Epidermal melanocyte (primary cell): ENCODE measurements at regions not wholly inside any gene's neighbourhood (a gene's known extent, or its start where the extent isn't known, plus 50 kb on each side); places are given as distances from the start of the nearest gene placed in this dataset.

Source experiments
- DNase-seq: peaks from one replicate; pipeline ENCODE4 v3.0.0; 2011; ENCODE audit warnings: low spot score; ENCODE audit not compliant: insufficient read length

- no peak for DNase-seq
Observed at GRCh38 chr1:224565186-224565585, 50.9 kb upstream of the CNIH3 start.

GRCh38 chr1:224565611-224566406, 50.3 kb upstream of the CNIH3 start:
- DNase-seq = no peak
